ENCODE measurements at regions not wholly inside any gene's neighbourhood (a gene's known extent, or its start where the extent isn't known, plus 50 kb on each side); places are given as distances from the start of the nearest gene placed in this dataset.

DNA sequence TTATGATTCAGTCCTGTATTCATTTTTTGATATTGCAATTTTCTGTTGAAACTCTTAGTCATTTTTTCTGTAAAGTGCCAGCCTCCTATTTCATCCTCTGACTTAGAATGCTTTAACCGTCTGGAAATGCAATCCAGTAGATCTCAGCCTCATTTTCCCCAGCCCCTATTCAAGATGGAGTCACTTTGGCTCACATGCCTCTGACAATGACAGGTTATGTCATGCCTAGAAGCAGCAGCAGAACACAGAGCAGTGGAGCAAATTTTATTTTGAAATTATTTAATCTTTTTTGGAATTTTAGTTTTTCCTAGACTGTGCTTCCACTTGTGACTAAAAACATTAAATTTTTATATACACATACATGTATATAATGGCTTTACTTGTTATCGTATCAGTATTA, 1053.2 kb downstream of the TAF11L14 start:
- TF ChIP-seq, protein P1, sequence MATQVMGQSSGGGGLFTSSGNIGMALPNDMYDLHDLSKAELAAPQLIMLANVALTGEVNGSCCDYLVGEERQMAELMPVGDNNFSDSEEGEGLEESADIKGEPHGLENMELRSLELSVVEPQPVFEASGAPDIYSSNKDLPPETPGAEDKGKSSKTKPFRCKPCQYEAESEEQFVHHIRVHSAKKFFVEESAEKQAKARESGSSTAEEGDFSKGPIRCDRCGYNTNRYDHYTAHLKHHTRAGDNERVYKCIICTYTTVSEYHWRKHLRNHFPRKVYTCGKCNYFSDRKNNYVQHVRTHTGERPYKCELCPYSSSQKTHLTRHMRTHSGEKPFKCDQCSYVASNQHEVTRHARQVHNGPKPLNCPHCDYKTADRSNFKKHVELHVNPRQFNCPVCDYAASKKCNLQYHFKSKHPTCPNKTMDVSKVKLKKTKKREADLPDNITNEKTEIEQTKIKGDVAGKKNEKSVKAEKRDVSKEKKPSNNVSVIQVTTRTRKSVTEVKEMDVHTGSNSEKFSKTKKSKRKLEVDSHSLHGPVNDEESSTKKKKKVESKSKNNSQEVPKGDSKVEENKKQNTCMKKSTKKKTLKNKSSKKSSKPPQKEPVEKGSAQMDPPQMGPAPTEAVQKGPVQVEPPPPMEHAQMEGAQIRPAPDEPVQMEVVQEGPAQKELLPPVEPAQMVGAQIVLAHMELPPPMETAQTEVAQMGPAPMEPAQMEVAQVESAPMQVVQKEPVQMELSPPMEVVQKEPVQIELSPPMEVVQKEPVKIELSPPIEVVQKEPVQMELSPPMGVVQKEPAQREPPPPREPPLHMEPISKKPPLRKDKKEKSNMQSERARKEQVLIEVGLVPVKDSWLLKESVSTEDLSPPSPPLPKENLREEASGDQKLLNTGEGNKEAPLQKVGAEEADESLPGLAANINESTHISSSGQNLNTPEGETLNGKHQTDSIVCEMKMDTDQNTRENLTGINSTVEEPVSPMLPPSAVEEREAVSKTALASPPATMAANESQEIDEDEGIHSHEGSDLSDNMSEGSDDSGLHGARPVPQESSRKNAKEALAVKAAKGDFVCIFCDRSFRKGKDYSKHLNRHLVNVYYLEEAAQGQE (IDR thresholded peaks at IDR 0.05; ENCODE audit: insufficient read depth in 1 of 2, low read depth in 2 of 2, low read length in 1 of 2): no peak
- TF ChIP-seq TCF7L2 (IDR thresholded peaks at IDR 0.05; ENCODE audit: low read depth, low read length) (no peak), POLR2AphosphoS5 (IDR thresholded peaks at IDR 0.05; ENCODE audit: low read depth, low read length) (no peak), SIN3A (IDR thresholded peaks at IDR 0.05; ENCODE audit: borderline replicate concordance, insufficient read depth, low read depth, low read length) (no peak), CTCF (IDR thresholded peaks at IDR 0.05) (no peak)
- ATAC-seq (no peak), DNase-seq (ENCODE audit: low read depth, low spot score) (no peak)
- no peaks in the 10 kb centered on the region for H3K27me3 ChIP-seq (ENCODE audit: control insufficient read depth, insufficient read depth, low read length)
- ChIA-PET POLR2A (no interaction called here), CTCF (no interaction called here)
- H3K27ac ChIP-seq (ENCODE audit: low read length): no peak overlapping the region
- BruUV-seq (replicated peaks): no TSS peak
- intact Hi-C loops (cut with micrococcal nuclease; ENCODE audit: unreplicated experiment) (no loop called here), in situ Hi-C loops (cut with HindIII; ENCODE audit: low pct_unique_long_range_greater_than_20kb, low sequenced_read_pairs) (no loop called here)
- H3K36me3 ChIP-seq (ENCODE audit: control insufficient read depth, insufficient read depth, low read length): no peaks in the 10 kb centered on the region
- no peaks in the 10 kb centered on the region for H3K9me3 ChIP-seq (ENCODE audit: control insufficient read depth, insufficient read depth, low read depth, low read length)
- no peaks in the 10 kb centered on the region for H3K4me1 ChIP-seq (ENCODE audit: control insufficient read depth, insufficient read depth, low read length)
- H3K4me3 ChIP-seq (ENCODE audit: low read depth in 2 of 2, low read length in 2 of 2): no peak overlapping the region

DNA sequence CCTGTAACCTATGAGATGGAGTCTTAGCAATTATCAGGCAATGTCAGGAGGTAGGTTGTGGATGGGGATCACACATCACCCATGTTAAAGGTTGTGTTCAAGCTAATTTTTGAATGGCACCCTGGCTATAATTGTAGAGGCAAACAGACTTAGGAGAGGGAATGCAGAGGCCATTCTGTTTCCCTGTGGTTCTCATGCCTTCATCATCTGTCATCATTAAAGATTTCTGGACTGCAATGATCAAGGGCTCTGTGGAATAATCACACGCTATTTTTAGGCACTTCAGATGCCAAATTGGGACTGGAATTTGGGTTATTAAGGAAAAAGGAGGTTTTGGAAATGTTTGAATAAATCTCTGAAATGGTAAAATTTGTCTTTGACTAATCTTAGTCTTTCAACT, 1065.4 kb downstream of the TAF11L14 start:
- Histone ChIP-seq H3K9me3 (ENCODE audit: control insufficient read depth, insufficient read depth, low read depth, low read length) (no peaks in the 10 kb centered on the region), H3K4me3 (ENCODE audit: low read depth in 2 of 2, low read length in 2 of 2) (no peak overlapping the region), H3K4me1 (ENCODE audit: control insufficient read depth, insufficient read depth, low read length) (no peaks in the 10 kb centered on the region), H3K27me3 (ENCODE audit: control insufficient read depth, insufficient read depth, low read length) (no peaks in the 10 kb centered on the region), H3K27ac (ENCODE audit: low read length) (no peak overlapping the region), H3K36me3 (ENCODE audit: control insufficient read depth, insufficient read depth, low read length) (no peaks in the 10 kb centered on the region)
- ChIA-PET POLR2A (interaction anchor here (0.6 kb wide), 1 partner anchor 1109 kb away, joined by 12 read pairs; no protein-coding TSS in a partner anchor), CTCF (no interaction called here)
- in situ Hi-C loops (cut with HindIII; ENCODE audit: low pct_unique_long_range_greater_than_20kb, low sequenced_read_pairs): no loop called here
- DNase-seq (ENCODE audit: low read depth, low spot score) (no peak), ATAC-seq (no peak)
- intact Hi-C loops (cut with micrococcal nuclease; ENCODE audit: unreplicated experiment): no loop called here
- no TSS peak for BruUV-seq (replicated peaks)
- no peak for TF ChIP-seq CTCF (IDR thresholded peaks at IDR 0.05)
- TF ChIP-seq TCF7L2 (IDR thresholded peaks at IDR 0.05; ENCODE audit: low read depth, low read length): no peak
- TF ChIP-seq, protein P1 (IDR thresholded peaks at IDR 0.05; ENCODE audit: insufficient read depth in 1 of 2, low read depth in 2 of 2, low read length in 1 of 2): no peak
- no peak for TF ChIP-seq SIN3A (IDR thresholded peaks at IDR 0.05; ENCODE audit: borderline replicate concordance, insufficient read depth, low read depth, low read length)
- TF ChIP-seq POLR2AphosphoS5 (IDR thresholded peaks at IDR 0.05; ENCODE audit: low read depth, low read length): no peak
